ENCODE measurements at regions not wholly inside any gene's neighbourhood (a gene's known extent, or its start where the extent isn't known, plus 50 kb on each side); places are given as distances from the start of the nearest gene placed in this dataset.

- H3K36me3 Mint-ChIP-seq (ENCODE audit: low read depth): no peaks in the 10 kb centered on the region
- H3K27ac Mint-ChIP-seq: no peak overlapping the region
- no peak overlapping the region for H3K4me3 Mint-ChIP-seq
- H3K4me1 Mint-ChIP-seq: no peaks in the 10 kb centered on the region
- H3K27me3 Mint-ChIP-seq (ENCODE audit: low read depth): no peaks in the 10 kb centered on the region
- no peak for TF ChIP-seq CTCF (IDR thresholded peaks at IDR 0.05; ENCODE audit: unreplicated experiment in 3 of 3)
- peaks cover 17% of the 10 kb centered on the region for H3K9me3 Mint-ChIP-seq
Observed at GRCh38 chr6:54491431-54491830, 183.2 kb downstream of the TINAG start.

- no peaks in the 10 kb centered on the region for H3K4me1 Mint-ChIP-seq
- H3K27me3 Mint-ChIP-seq (ENCODE audit: low read depth): no peaks in the 10 kb centered on the region
- no peak overlapping the region for H3K27ac Mint-ChIP-seq
- peaks cover 20% of the 10 kb centered on the region for H3K9me3 Mint-ChIP-seq
- H3K36me3 Mint-ChIP-seq (ENCODE audit: low read depth): no peaks in the 10 kb centered on the region
- no peak overlapping the region for H3K4me3 Mint-ChIP-seq
- no peak for TF ChIP-seq CTCF (IDR thresholded peaks at IDR 0.05; ENCODE audit: unreplicated experiment in 3 of 3)
Observed at GRCh38 chr6:54493138-54493537, 184.9 kb downstream of the TINAG start.

- H3K4me1 Mint-ChIP-seq: no peaks in the 10 kb centered on the region
- H3K27me3 Mint-ChIP-seq (ENCODE audit: low read depth): no peaks in the 10 kb centered on the region
- H3K4me3 Mint-ChIP-seq: no peak overlapping the region
- no peak for TF ChIP-seq CTCF (IDR thresholded peaks at IDR 0.05; ENCODE audit: unreplicated experiment in 3 of 3)
- no peaks in the 10 kb centered on the region for H3K36me3 Mint-ChIP-seq (ENCODE audit: low read depth)
- H3K9me3 Mint-ChIP-seq: peaks cover 28% of the 10 kb centered on the region
- no peak overlapping the region for H3K27ac Mint-ChIP-seq
Observed at GRCh38 chr6:54503144-54503543, 194.9 kb downstream of the TINAG start.

GRCh38 chr6:54515013-54515412 is 206.8 kb downstream of the TINAG start:
- H3K4me1 Mint-ChIP-seq: no peaks in the 10 kb centered on the region
- H3K36me3 Mint-ChIP-seq (ENCODE audit: low read depth): no peaks in the 10 kb centered on the region
- no peaks in the 10 kb centered on the region for H3K27me3 Mint-ChIP-seq (ENCODE audit: low read depth)
- no peak for TF ChIP-seq CTCF (IDR thresholded peaks at IDR 0.05; ENCODE audit: unreplicated experiment in 3 of 3)
- H3K9me3 Mint-ChIP-seq: no peaks in the 10 kb centered on the region
- no peak overlapping the region for H3K27ac Mint-ChIP-seq
- no peak overlapping the region for H3K4me3 Mint-ChIP-seq

GRCh38 chr6:54515713-54516112 is 207.5 kb downstream of the TINAG start:
- no peak overlapping the region for H3K4me3 Mint-ChIP-seq
- no peaks in the 10 kb centered on the region for H3K27me3 Mint-ChIP-seq (ENCODE audit: low read depth)
- H3K36me3 Mint-ChIP-seq (ENCODE audit: low read depth): no peaks in the 10 kb centered on the region

More at GRCh38 chr6:54515713-54516112, 207.5 kb downstream of the TINAG start:
- no peak for TF ChIP-seq CTCF (IDR thresholded peaks at IDR 0.05; ENCODE audit: unreplicated experiment in 3 of 3)
- Mint-ChIP-seq H3K9me3 (no peaks in the 10 kb centered on the region), H3K27ac (no peak overlapping the region), H3K4me1 (no peaks in the 10 kb centered on the region)

Measured in nephron (organoid).